GM19193 (cell line): ENCODE measurements at regions not wholly inside any gene's neighbourhood (a gene's known extent, or its start where the extent isn't known, plus 50 kb on each side); places are given as distances from the start of the nearest gene placed in this dataset.

Experiments
- POLR2A ChIP-seq: IDR thresholded peaks from 4 replicates; pipeline ENCODE4 v1.6.1; 2011; ENCODE audit not compliant: insufficient read depth, insufficient read length; ENCODE audit errors: extremely low read depth

DNA sequence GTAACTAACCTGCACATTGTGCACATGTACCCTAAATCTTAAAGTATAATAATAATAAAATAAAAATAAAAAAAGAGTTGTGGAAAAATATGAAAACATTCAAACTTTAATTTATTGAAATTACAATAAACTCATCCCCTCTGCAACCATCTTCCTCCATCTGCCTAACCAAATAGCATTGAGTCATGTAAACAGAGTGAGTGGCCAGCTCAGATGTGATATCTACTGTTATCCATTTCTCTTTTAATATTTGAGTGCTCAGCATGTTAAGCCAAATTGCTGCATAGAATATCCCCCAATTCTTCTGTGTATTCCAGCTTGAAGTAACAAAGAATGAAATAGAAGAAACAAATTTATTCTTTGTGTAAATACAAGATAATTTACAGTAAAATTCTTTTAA, 124.4 kb upstream of the HMHB1 start:
- TF ChIP-seq POLR2A, result no peak

DNA sequence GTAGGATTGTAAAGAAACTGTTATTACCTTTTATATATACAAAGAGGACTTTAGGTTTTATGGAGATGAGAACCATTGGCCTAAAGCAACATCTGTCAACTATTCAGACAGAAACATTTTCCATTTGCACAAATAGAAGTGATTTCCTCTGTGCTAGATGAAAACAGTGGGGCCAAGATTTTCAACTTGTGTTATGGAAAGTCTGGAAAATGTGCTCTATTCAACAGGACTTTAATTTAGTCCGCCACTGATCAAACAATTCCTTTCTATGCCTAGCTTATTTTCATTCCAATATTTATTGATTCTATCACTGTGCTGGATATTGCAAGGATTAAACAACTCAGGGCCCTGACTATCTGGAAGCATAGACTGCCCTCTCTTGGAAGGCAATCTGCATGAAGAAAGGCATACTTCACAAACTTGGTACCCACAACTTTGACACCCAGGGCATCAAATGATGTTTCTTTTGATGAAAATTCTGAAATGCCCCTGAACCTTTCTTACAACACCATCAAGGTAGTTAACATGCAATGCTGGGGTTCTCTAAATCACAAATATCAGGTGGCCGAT, 126.6 kb upstream of the HMHB1 start:
- TF ChIP-seq POLR2A, result no peak

DNA sequence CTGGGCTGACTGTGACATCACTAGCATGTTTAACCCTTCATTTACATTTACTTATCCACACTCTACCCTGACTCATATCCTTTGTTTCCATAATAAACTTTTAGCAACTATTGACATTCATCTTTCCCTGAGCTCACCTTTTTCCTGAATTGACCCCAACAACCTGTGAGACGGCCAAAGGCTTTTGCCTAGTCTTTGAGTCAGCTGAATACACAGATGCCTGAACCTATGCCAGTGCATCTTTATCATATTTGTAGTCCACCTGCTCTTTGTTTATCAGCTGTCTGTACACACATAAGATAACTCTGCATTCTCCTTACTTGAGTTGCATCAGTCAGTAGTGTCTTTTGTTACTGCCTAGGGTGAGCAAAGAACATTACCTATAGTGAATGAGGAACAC, 128.5 kb upstream of the HMHB1 start:
- no peak for TF ChIP-seq POLR2A

- TF ChIP-seq POLR2A, result no peak
Observed at GRCh38 chr5:143682929-143683386, 129.0 kb upstream of the HMHB1 start.

DNA sequence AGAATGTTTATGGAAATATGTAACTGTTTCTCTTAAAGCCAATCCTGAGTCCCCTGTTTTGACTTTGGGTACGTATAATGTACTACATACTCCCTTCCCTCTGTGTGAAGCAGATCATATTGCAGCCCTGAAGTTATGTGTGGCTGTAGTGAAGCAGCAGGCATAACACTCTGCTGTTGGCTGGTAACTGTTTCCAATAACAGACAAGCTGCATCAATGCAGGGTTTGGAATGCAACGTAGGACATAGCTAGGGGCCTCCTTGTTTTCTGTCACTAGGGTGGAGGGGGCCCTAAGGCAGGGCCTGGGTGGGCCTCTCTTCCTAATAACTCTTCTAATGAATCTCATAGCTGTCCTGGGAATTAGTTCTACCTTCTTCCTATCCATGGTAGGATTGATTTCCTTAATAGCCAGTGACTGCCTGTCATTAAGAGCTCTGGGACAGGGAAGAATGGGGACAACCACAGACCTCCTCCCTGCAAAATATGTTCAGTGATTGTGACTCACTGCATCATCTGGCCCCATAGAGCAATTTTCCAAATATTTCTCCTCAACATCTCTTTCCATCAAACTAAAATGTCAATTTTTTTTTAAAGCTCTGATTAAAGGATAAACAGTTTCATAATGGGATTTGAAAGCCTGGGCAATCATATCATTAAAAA, 129.6 kb upstream of the HMHB1 start:
- no peak for TF ChIP-seq POLR2A

DNA sequence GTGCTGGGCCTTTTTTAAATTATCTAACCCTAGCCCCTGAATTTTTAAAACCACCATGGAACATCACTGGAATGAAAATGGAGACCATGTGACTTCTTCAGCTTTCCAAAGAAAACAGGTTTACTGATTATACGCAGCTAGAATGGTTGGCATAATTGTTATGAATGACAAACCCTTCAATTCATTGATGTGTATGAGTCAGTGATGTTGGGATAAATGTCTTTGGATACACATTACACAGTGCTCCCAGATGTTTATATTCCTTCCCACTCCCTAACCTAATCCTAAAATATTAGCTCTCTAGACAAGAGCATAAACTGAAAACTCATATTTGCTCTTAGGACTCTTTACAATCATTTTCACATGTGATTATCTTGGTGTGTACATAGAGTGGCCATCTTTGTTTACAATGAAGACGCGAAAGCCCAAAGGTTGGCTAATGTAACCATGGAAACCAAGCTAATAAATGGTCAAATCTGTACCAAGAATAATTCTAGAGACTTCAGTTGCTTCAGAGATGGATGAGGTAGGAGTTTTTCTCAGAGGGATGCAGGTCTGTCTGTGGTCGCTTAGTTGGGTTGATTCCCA, 131.2 kb upstream of the HMHB1 start:
- no peak for TF ChIP-seq POLR2A

DNA sequence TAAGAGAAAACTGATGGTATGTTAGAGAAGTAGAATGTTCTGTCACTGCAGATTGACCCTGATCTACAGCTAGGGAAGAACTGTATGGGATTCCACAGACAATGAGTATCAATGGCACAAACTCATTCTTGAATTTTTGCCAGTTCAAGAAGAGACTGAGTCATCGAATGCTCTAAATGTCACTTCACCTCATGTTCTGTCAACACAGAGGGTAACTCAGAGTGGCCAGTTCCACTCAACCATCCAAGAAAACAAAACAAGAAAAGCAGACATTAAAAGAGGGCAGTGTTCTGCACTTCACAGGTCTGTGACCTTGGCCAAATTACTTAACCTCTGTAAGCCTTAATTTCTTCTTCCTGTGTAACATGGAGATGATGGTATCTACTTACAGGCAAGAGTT, 132.2 kb upstream of the HMHB1 start:
- TF ChIP-seq POLR2A, result no peak

DNA sequence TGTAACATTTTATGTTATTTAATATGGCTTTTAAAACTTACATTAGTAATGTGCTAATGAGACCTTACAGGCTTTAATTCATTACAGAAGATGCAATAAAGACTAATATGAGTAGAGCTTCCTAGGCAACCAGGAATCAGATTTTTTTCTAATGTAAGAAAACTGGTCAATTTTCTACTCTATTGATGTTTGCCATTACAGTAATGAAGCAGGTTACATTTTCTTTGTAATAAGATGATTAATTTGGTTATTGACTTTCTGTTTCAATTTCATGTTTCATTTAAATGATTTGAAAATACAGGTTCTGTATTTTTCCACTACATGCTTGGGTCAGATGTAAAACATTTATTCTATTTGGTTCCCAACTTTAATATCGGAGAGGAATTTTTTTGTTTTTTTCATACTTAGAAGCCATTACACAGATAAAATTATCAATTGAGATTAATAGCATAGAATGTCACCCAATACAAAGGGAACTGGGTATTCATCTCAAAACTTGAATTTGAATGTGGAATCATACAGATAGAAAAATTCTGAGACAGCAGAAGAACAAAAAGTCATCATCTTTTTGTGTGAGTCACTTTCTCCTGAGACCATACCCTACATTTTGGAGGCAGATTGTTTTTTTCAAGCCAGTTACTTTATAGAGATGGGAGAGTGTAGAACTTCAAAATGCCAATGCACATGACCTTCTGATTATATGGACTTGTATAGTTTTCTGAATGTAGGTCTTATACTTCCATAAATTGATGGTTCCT, 133.6 kb upstream of the HMHB1 start:
- no peak for TF ChIP-seq POLR2A

- no peak for TF ChIP-seq POLR2A
Observed at GRCh38 chr5:143677403-143677802, 134.6 kb upstream of the HMHB1 start.

DNA sequence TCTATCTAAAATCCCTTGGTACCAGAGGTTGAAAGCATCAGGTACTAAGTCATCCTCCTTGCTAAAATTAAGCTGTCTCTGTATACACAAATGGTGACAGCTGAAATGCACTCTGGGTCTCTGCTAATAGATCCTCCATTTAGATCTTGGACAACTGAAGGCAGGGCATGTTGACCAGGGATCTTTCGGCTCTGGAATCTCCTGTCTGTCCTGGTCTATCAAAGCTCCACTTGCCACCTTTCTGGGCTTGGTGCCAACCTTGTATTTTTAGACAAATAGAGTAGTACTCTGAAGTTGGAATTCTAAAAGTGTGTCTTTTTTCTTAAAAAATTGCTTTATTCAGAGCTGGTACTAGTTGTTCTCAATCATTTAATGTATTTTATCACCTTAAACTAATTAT, 135.2 kb upstream of the HMHB1 start:
- TF ChIP-seq POLR2A, result no peak

- TF ChIP-seq POLR2A, result no peak
Observed at GRCh38 chr5:143674469-143674786, 137.5 kb upstream of the HMHB1 start.

DNA sequence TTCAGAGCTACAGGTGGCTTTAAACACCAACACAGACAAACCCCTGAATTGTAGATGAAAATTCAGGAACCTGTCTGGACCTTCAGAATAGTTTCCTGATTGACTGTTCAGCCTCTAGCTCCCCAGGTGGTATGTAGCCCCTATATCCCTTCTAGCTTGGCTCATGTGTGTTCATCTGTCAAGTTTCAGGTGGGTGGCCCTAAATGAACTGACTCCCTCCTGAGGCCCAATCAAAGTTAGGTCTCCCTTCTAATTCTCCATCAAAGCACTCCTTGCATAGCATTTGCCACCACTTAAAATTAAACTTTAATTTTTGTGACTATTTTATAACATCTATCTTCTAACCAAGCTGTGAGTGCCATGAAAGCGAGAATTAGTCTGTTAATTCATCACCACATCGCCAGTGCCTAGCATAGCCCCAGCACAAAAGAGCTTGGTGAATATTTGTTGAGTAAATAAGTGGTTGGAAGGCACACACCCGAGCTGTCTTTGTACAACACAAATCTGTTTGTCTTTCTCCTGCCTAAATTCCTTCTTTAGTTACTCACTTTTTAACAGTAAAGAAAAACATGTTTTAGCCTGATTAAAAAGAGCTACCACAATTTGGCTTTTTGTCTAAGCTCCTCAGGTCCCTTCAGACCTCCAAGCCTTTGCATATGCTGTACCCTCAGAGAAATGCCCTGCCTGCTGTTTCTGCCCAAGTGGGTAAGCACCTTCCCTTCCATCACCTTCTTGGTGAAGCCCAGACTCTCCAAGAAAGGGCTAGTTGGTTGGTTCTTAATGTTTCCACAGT, 138.1 kb upstream of the HMHB1 start:
- no peak for TF ChIP-seq POLR2A

DNA sequence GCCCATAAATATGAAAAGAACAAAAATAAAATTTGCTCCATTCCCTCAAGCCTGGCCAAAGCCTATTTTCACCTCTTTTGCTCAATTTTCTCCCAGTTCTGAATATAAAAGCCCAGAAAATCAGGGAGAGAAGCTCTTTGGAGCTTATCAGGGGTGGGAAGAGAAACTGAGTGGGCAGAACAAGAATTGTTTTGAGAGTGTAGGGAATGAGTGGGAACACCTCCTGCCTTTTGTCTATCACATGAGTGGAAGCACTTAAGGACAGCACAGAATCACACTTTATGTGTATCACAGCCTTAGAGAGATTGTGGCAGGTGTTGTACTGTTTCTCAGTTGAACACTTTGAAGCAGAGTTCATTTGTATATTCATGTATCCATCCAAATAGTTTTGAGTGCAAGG, 139.2 kb upstream of the HMHB1 start:
- no peak for TF ChIP-seq POLR2A

DNA sequence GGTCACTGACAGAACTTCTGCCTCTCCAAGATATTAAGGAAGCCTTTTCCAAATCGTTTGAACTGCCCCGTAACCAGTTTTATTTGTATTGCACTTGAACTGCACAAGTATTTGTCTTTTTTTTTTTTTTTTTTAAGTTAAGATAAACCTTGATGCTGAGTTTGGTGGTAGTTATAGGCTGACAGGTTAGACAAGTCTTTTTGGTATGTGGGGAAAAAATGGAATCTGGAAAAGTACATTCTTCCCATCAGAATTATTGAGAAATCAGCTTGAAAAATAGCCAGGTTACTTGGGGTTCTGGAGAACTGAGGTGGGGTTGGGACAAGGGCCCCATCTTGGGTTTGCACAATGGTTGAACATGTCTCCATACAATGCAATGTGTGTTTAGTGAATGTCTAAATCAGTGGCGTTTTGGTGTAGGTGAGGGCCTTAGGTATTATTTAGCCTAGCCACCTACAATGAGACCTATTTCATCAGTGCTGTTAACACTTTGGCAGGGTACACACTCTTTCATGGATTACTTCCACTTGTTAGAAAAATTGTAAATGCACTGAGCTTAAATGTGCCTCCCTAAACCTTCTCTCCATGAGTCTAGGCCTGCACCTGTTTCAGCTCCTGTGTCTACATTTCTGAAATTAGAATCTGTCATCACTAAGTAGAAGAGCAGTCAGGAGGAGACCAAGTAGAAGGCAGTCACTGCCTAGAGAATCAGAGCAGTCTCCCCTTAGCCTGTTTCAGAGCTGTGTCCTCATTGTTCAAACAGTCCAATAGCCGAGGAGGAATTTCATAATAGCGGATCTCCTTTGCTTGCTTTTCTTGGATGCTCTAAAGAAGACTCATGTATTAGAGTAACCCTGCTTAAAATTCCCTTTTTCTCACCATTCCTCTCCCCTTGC, 140.0 kb upstream of the HMHB1 start:
- no peak for TF ChIP-seq POLR2A
